T-helper 17 cell (primary cell): ENCODE measurements at regions not wholly inside any gene's neighbourhood (a gene's known extent, or its start where the extent isn't known, plus 50 kb on each side); places are given as distances from the start of the nearest gene placed in this dataset.
"Not testable (repeated sequence)": the region's sequence is repeated elsewhere in the genome, so short reads cannot be mapped to it uniquely, and the experiment has no call there.

Experiments
- ATAC-seq: fragments of 150-1000 bp; cut with Tn5 transposase; 2 replicates; pipeline ENCODE4 v1.10.0; 2021; ENCODE audit warnings: mild to moderate bottlenecking, moderate library complexity
- DNase-seq, 3 donors: peaks; one replicate each; pipeline versions ENCODE4 v3.0.0 to v3.0.0-alpha.2; 2020 to 2021
- H3K9me3 ChIP-seq: one replicate; pipeline ENCODE4 v1.7.0; 2013; ENCODE audit warnings: low read length, mild to moderate bottlenecking; ENCODE audit not compliant: control insufficient read depth, poor library complexity, severe bottlenecking
- H3K27ac Mint-ChIP-seq: one replicate; pipeline ENCODE4 v1.8.0; 2022; ENCODE audit warnings: mild to moderate bottlenecking, moderate library complexity, mixed read lengths
- H3K27me3 Mint-ChIP-seq: one replicate; pipeline ENCODE4 v1.8.0; 2022; ENCODE audit warnings: mixed read lengths
- H3K36me3 Mint-ChIP-seq: one replicate; pipeline ENCODE4 v1.8.0; 2022; ENCODE audit warnings: low read depth, mixed read lengths
- H3K4me1 Mint-ChIP-seq: one replicate; pipeline ENCODE4 v1.8.0; 2022; ENCODE audit warnings: mild to moderate bottlenecking, mixed read lengths
- H3K4me3 Mint-ChIP-seq: one replicate; pipeline ENCODE4 v1.8.0; 2022; ENCODE audit warnings: mild to moderate bottlenecking, moderate library complexity, mixed read lengths

GRCh38 chr22:22381292-22381691, 127.2 kb downstream of the ZNF280B start:
- ATAC-seq: peak; percentile 37
- H3K4me3 Mint-ChIP-seq, H3K36me3 Mint-ChIP-seq, H3K9me3 ChIP-seq, DNase-seq, H3K27ac Mint-ChIP-seq: not testable (repeated sequence)
- H3K27me3 Mint-ChIP-seq: peaks cover 88% of the 10 kb centered on the region
- peaks cover 14% of the 10 kb centered on the region for H3K4me1 Mint-ChIP-seq

DNA sequence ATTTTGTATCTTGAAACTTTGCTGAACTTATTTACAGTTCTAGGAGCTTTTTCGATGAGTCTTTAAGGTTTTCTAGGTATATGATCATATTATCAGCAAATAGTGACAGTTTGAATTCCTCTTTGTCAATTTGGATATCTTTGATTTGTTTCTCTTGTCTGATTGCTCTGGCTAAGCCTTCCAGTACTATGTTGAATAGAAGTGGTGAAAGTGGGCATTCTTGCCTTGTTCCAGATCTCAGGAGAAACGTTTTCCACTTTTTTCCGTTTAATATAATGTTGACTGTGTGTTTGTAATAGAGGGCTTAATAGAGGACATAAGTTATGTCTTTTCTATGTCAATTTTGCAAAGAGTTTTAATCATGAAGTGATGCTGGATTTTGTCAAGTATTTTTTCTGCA, 124.3 kb downstream of the ZNF280B start:
- H3K4me1 Mint-ChIP-seq: peaks cover 12% of the 10 kb centered on the region
- peaks cover 2% of the 10 kb centered on the region for H3K36me3 Mint-ChIP-seq
- H3K4me3 Mint-ChIP-seq: no peak overlapping the region
- peaks cover 85% of the 10 kb centered on the region for H3K27me3 Mint-ChIP-seq
- H3K27ac Mint-ChIP-seq: no peak overlapping the region
- no peaks in the 10 kb centered on the region for H3K9me3 ChIP-seq
- DNase-seq: no peak
- no peak for ATAC-seq

- Mint-ChIP-seq H3K4me3 (no peak overlapping the region), H3K36me3 (peaks cover 2% of the 10 kb centered on the region), H3K4me1 (peaks cover 10% of the 10 kb centered on the region), H3K27me3 (peaks cover 87% of the 10 kb centered on the region), H3K27ac (no peak overlapping the region)
- H3K9me3 ChIP-seq: no peaks in the 10 kb centered on the region
- no peak for DNase-seq
- ATAC-seq: no peak
These were observed 123.8 kb downstream of the ZNF280B start for GRCh38 chr22:22384668-22385244.

DNA sequence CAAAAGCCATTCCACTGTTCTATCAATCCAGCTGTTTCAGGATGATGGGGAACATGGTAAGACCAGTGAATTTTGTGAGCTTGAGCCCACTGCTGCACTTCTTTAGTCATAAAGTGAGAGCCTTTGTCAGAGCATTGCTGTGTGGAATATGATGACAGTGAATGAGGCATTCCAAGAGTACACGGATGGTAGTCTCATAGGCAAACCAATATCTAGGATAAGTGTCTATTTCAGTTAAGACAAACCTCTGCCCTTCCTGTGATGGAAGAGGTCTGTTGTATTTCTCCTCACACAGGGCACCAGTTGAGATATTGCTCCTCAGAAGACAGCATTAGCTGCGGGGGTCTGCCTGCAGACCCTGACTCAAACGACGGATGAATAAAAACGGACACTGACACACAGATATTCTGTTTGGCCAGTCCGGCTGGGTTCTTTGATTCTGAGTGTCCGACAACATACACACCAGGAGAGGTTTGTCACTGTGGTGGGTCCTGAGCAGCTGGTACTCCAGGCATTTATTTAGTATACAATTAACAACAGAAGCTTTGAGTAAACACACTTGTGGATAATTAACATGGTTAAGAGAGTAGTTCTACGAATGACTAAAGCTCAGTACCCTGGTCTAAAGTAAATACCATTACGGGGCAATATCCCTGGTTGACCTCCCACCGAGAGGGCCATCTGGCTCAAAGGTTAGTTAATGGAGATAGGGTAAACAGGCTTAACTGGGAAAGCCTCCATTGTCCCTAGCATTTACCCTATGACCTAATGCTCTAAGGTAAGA, 121.7 kb downstream of the ZNF280B start:
- H3K36me3 Mint-ChIP-seq: peaks cover 2% of the 10 kb centered on the region
- no peak overlapping the region for H3K27ac Mint-ChIP-seq
- H3K27me3 Mint-ChIP-seq: peaks cover 88% of the 10 kb centered on the region
- DNase-seq: no peak
- H3K4me3 Mint-ChIP-seq: no peak overlapping the region
- no peaks in the 10 kb centered on the region for H3K9me3 ChIP-seq
- peaks cover 5% of the 10 kb centered on the region for H3K4me1 Mint-ChIP-seq
- no peak for ATAC-seq

- H3K9me3 ChIP-seq: no peaks in the 10 kb centered on the region
- DNase-seq (no peak), ATAC-seq (no peak)
- Mint-ChIP-seq H3K4me1 (peaks cover 2% of the 10 kb centered on the region), H3K27ac (no peak overlapping the region), H3K4me3 (no peak overlapping the region), H3K27me3 (peaks cover 89% of the 10 kb centered on the region), H3K36me3 (no peaks in the 10 kb centered on the region)
These were observed 121.2 kb downstream of the ZNF280B start for GRCh38 chr22:22387386-22387736.

GRCh38 chr22:22388090-22388489, 120.5 kb downstream of the ZNF280B start:
- H3K9me3 ChIP-seq: no peaks in the 10 kb centered on the region
- peaks cover 85% of the 10 kb centered on the region for H3K27me3 Mint-ChIP-seq
- H3K36me3 Mint-ChIP-seq: no peaks in the 10 kb centered on the region
- no peak for ATAC-seq
- peaks cover 2% of the 10 kb centered on the region for H3K4me1 Mint-ChIP-seq
- DNase-seq: no peak
- H3K4me3 Mint-ChIP-seq: no peak overlapping the region
- H3K27ac Mint-ChIP-seq: no peak overlapping the region

GRCh38 chr22:22388494-22388893, 120.0 kb downstream of the ZNF280B start:
- H3K4me1 Mint-ChIP-seq: no peaks in the 10 kb centered on the region
- ATAC-seq (no peak), DNase-seq (no peak)
- H3K9me3 ChIP-seq: no peaks in the 10 kb centered on the region
- H3K27me3 Mint-ChIP-seq: peaks cover 81% of the 10 kb centered on the region
- no peak overlapping the region for H3K4me3 Mint-ChIP-seq
- H3K36me3 Mint-ChIP-seq: no peaks in the 10 kb centered on the region
- no peak overlapping the region for H3K27ac Mint-ChIP-seq

DNA sequence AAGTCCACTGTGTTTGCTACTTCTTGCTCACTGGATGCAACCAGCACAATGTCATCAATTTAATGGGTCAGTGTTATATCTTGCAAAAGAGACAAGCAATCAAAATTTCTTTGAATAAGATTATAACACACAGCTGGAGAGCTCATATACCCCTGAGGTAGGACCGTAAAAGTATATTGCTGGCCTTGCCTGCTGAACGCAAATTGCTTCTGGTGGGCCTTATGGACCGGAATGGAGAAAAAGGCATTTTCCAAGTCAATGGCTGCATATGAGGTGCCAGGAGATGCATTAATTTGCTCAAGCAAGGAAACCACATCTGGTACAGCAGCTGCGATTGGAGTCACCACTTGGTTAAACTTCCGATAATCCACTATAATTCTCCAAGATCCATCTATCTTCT, 119.1 kb downstream of the ZNF280B start:
- peaks cover 72% of the 10 kb centered on the region for H3K27me3 Mint-ChIP-seq
- no peaks in the 10 kb centered on the region for H3K4me1 Mint-ChIP-seq
- no peak for DNase-seq
- no peak for ATAC-seq
- no peaks in the 10 kb centered on the region for H3K9me3 ChIP-seq
- H3K36me3 Mint-ChIP-seq: no peaks in the 10 kb centered on the region
- H3K4me3 Mint-ChIP-seq: no peak overlapping the region
- H3K27ac Mint-ChIP-seq: no peak overlapping the region

DNA sequence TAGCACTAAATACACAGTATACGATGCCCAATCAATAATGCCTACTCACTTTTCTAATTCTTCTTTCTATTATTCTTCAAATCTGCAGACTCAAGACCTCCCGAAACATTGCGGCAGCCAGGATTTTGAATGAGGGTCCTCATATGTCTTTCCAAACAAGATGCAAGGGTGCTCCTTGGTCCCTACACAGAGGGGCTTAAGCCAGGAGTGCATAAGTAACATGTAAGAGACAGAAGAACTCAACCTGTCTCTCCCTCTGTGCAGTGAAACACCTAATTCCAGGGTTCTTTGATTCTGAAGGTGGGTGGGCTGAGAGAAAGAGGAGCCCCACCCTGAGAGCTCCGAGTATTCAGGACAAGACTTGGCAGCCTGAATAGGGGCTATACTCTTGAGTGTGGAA, 117.6 kb downstream of the ZNF280B start:
- DNase-seq (no peak), ATAC-seq (no peak)
- no peak overlapping the region for H3K4me3 Mint-ChIP-seq
- peaks cover 67% of the 10 kb centered on the region for H3K27me3 Mint-ChIP-seq
- no peaks in the 10 kb centered on the region for H3K4me1 Mint-ChIP-seq
- no peaks in the 10 kb centered on the region for H3K36me3 Mint-ChIP-seq
- H3K9me3 ChIP-seq: no peaks in the 10 kb centered on the region
- H3K27ac Mint-ChIP-seq: no peak overlapping the region

DNA sequence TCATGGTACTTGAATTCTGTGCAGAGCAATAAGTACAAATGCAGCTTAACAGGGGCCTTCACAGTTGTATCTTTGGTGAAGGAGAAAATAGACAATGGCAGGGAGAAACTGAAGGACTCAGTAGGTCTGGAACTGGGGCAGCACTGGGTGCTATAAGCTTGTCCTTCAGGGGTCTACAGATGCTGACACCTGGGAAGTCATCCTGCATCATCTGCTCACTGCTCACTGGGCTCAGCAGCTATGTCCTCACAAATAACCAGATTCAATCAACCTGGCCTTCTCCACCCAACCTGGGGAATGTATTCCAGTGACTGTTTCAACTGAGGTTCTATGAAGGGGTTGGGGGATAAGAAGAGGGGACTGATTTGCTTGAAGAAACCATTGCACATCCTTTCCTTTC, 117.0 kb downstream of the ZNF280B start:
- H3K36me3 Mint-ChIP-seq: no peaks in the 10 kb centered on the region
- no peak overlapping the region for H3K4me3 Mint-ChIP-seq
- no peak overlapping the region for H3K27ac Mint-ChIP-seq
- peaks cover 63% of the 10 kb centered on the region for H3K27me3 Mint-ChIP-seq
- no peaks in the 10 kb centered on the region for H3K4me1 Mint-ChIP-seq
- ATAC-seq (no peak), DNase-seq (no peak)
- H3K9me3 ChIP-seq: no peaks in the 10 kb centered on the region

GRCh38 chr22:22392131-22392530, 116.4 kb downstream of the ZNF280B start:
- H3K27ac Mint-ChIP-seq: no peak overlapping the region
- no peaks in the 10 kb centered on the region for H3K36me3 Mint-ChIP-seq
- peaks cover 66% of the 10 kb centered on the region for H3K27me3 Mint-ChIP-seq
- no peaks in the 10 kb centered on the region for H3K4me1 Mint-ChIP-seq
- H3K4me3 Mint-ChIP-seq: no peak overlapping the region
- H3K9me3 ChIP-seq: no peaks in the 10 kb centered on the region
- ATAC-seq (no peak), DNase-seq (no peak)

DNA sequence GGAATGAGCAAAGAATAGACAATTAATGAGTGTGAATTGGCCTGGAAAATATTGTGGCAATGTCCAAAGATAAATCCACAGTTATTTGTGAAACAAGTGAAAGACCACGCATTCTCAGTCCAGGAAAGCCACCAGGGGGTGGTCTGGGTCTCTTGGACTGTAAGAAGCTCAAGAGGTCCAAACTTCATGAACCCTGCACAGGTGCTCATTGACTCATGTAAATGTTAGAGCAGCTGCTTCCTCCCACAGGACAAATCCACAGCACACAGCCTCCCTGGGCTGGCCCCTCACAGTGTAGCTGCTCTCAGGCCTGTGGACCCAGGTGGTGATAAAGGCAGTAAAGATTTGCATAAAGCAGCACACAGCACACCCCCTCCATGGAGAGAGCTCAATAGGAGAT, 114.0 kb downstream of the ZNF280B start:
- DNase-seq: no peak
- ATAC-seq: peak; percentile 62
- no peak overlapping the region for H3K27ac Mint-ChIP-seq

GRCh38 chr22:22395245-22395644, 113.3 kb downstream of the ZNF280B start:
- H3K9me3 ChIP-seq: no peaks in the 10 kb centered on the region
- no peak overlapping the region for H3K4me3 Mint-ChIP-seq
- peaks cover 48% of the 10 kb centered on the region for H3K27me3 Mint-ChIP-seq
- H3K27ac Mint-ChIP-seq: no peak overlapping the region
- DNase-seq (no peak), ATAC-seq (peak; percentile 76)
- H3K36me3 Mint-ChIP-seq: no peaks in the 10 kb centered on the region
- no peaks in the 10 kb centered on the region for H3K4me1 Mint-ChIP-seq

More for the DNA sequence above, 114.0 kb downstream of the ZNF280B start:
- H3K9me3 ChIP-seq: no peaks in the 10 kb centered on the region
- Mint-ChIP-seq H3K27me3 (peaks cover 54% of the 10 kb centered on the region), H3K4me1 (no peaks in the 10 kb centered on the region), H3K4me3 (no peak overlapping the region), H3K36me3 (no peaks in the 10 kb centered on the region)

- no peak overlapping the region for H3K27ac Mint-ChIP-seq
- H3K36me3 Mint-ChIP-seq: no peaks in the 10 kb centered on the region
- no peaks in the 10 kb centered on the region for H3K9me3 ChIP-seq
- ATAC-seq (no peak), DNase-seq (no peak)
- no peak overlapping the region for H3K4me3 Mint-ChIP-seq
- H3K27me3 Mint-ChIP-seq: peaks cover 43% of the 10 kb centered on the region
- H3K4me1 Mint-ChIP-seq: no peaks in the 10 kb centered on the region
These were observed 111.7 kb downstream of the ZNF280B start for GRCh38 chr22:22396741-22397291.
